COR-L47 (cell line): ENCODE measurements at regions not wholly inside any gene's neighbourhood (a gene's known extent, or its start where the extent isn't known, plus 50 kb on each side); places are given as distances from the start of the nearest gene placed in this dataset.

Experiments
- DNase-seq: peaks from one replicate; lab custom pipeline; 2025; lab: John Stamatoyannopoulos, UW

DNA sequence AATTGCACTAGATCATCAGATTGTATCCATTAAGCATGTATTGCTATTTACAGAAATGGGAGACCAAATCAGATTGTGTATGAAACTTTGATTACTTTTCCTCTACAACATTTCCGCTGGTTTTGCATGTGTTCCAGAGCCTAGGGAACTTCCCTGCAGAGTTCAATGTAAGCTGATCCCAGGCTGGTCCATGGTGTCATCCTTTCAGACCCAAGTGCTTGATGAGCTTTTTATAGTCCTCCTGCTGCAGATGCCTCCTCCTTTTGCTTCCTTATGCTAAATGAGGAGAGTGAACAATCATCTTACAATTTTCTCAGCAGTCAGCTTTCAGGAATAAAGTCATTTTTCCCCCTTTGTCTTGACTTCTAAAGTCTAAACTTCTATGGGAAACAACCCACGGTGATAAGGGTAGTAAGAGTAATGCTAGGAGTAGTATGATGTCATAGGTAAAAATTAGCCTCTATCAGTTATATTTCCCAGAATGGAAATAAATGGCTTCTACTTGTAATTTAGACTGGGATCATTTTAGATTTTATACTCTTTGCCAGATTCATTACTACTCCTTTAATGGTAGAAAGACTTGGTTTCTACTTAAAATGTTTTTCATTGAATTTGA is 55.1 kb upstream of the SLC4A4 start:
- DNase-seq: no peak

DNA sequence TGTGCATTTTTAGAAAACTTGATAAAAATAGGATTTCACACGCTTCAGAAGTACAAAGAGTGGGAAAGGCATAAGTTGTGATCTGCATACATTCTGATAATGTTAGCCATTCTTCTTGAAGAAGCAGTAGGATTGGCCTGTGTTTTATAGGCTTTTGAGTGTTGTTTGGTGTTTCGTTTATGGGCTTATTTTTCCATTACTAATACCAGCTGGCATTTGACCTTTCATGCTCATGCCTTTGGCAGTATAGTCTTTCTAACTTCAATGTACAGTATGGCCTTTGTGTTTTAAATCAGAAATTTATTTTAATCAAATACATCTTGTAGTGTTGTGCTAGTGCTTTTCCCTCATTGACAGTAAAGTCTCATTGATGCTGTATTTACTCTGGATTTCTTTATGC is 51.5 kb upstream of the SLC4A4 start:
- no peak for DNase-seq

DNA sequence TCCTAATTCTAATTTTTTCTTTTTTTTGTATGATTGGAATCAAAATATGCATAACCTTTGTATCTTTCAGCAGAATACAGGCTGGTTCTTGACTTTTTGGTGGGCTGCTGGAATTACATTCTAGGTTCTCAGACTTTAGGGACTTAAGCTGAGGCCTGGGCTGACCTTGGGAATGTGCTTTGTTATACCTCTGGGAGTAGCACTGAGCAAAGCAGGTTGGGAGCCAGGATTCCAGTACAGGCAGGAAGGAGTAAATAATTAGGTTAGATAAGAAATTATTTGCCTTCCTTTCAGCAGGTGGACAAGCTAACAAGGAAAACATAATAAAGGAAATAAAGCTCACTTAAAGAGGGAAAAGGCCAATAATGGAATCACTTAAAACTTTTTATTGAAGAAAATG is 49.9 kb upstream of the SLC4A4 start:
- no peak for DNase-seq
